Muscle layer of duodenum (tissue), 2 donors: ENCODE measurements at regions not wholly inside any gene's neighbourhood (a gene's known extent, or its start where the extent isn't known, plus 50 kb on each side); places are given as distances from the start of the nearest gene placed in this dataset.

Experiments used
- H3K27ac ChIP-seq: one replicate; pipeline ENCODE4 v1.7.0; 2013; ENCODE audit warnings: mild to moderate bottlenecking, low read length
- H3K27me3 ChIP-seq: one replicate; pipeline ENCODE4 v1.7.0; 2013; ENCODE audit warnings: low read depth, mild to moderate bottlenecking, control low read depth, low read length
- H3K36me3 ChIP-seq, 2 donors: one replicate each; pipeline ENCODE4 v1.7.0; 2013; ENCODE audit warnings: low read length in 2 of 2, control low read depth in 1 of 2, mild to moderate bottlenecking in 1 of 2; ENCODE audit not compliant: insufficient read depth in 2 of 2, control insufficient read depth in 1 of 2
- H3K4me1 ChIP-seq, 2 donors: one replicate each; pipeline ENCODE4 v1.7.0; 2013; ENCODE audit warnings: low read length in 2 of 2, mild to moderate bottlenecking in 2 of 2, control low read depth in 1 of 2, moderate library complexity in 1 of 2; ENCODE audit not compliant: insufficient read depth in 2 of 2, control insufficient read depth in 1 of 2
- H3K4me3 ChIP-seq, 2 donors: one replicate each; pipeline ENCODE4 v1.7.0; 2013; ENCODE audit warnings: low read length in 2 of 2, low read depth in 1 of 2, mild to moderate bottlenecking in 1 of 2
- H3K9me3 ChIP-seq, 2 donors: one replicate each; pipeline ENCODE4 v1.7.0; 2013; ENCODE audit warnings: low read length in 2 of 2, control low read depth in 1 of 2, mild to moderate bottlenecking in 1 of 2; ENCODE audit not compliant: control insufficient read depth in 1 of 2
- donor health status: healthy.

DNA sequence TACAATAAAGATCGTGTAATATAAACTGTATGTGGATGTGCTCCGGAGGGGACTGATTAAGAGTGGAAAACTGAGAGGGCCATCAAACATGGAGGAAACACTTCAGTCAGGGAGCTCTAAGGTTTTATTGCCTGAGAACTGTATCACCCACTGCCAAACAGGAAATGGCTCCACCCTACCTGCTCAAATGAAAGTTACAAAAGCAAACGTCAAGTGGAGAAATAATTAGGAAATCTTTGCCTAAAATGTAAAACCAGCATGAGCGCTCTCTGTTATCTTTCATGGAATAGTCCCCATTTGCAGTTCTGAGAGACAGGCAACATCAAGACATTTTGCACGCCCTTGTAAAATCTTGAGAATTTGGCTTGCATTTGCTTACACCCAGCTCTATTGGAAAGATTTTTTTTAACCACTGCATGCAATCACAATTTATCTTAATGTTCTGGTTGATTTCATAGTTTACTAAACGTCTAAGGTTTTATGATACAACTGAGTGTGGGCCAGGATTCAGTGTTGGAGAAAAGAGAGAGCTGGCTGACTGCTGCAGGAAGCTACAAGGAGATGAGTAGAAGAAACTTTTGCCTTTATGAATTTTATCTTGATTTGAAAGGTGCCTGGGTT, 344.0 kb upstream of the PRICKLE1 start:
- H3K27me3 ChIP-seq = no peaks in the 10 kb centered on the region
- H3K4me3 ChIP-seq = no peak overlapping the region
- H3K4me1 ChIP-seq = no peaks in the 10 kb centered on the region
- H3K9me3 ChIP-seq = peaks cover 0 to 1% of the 10 kb centered on the region in 2 donors
- no peaks in the 10 kb centered on the region for H3K36me3 ChIP-seq
- no peak overlapping the region for H3K27ac ChIP-seq

DNA sequence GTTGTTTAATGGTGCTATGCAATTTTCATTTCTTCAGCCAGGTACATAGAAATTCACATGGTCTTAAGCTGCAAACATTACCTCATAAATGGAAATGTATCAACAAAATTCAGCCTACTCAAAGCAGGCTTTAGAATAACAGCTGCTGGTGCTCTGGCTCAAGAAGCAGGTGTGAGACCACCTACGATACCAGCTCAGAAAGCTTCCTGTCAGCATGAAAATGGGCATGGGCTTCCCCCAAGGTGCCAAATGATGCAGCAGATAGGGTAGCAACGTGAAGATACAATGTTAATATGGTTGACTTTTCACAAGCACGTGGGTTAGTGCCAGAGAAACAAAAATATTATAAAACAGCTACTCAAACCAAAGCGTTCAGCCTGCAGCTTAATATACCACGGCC, 343.4 kb upstream of the PRICKLE1 start:
- Histone ChIP-seq H3K4me1 (no peaks in the 10 kb centered on the region), H3K27me3 (no peaks in the 10 kb centered on the region), H3K9me3 (no peaks in the 10 kb centered on the region), H3K36me3 (no peaks in the 10 kb centered on the region), H3K27ac (no peak overlapping the region), H3K4me3 (no peak overlapping the region)

DNA sequence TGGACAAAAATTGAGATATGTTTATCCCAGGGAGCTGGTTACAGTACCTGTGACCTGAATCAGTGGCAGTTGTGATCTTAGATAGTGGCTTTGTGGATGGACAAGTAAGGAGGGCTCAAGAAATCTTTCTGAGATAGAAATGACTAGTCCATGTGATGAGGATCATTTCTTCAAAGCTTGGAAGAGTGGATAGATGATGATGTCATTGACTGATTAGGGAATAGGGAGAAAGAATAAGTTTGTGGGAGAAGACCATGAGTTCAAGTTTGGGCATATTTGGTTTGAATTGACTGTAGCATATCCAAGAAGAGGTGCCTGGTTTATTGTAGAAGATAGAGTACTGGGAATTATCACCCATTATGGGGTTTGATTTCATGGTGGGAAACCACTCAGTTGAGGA, 336.7 kb upstream of the PRICKLE1 start:
- H3K27me3 ChIP-seq = no peaks in the 10 kb centered on the region
- no peaks in the 10 kb centered on the region for H3K9me3 ChIP-seq
- H3K4me1 ChIP-seq = peaks cover 0 to 6% of the 10 kb centered on the region in 2 donors
- H3K36me3 ChIP-seq = no peaks in the 10 kb centered on the region
- no peak overlapping the region for H3K4me3 ChIP-seq
- H3K27ac ChIP-seq = no peak overlapping the region

GRCh38 chr12:42924482-42924881, 334.9 kb upstream of the PRICKLE1 start:
- H3K9me3 ChIP-seq = no peaks in the 10 kb centered on the region
- H3K27ac ChIP-seq = no peak overlapping the region
- peaks cover 0 to 6% of the 10 kb centered on the region in 2 donors for H3K4me1 ChIP-seq
- H3K27me3 ChIP-seq = no peaks in the 10 kb centered on the region
- no peak overlapping the region for H3K4me3 ChIP-seq
- H3K36me3 ChIP-seq = no peaks in the 10 kb centered on the region

DNA sequence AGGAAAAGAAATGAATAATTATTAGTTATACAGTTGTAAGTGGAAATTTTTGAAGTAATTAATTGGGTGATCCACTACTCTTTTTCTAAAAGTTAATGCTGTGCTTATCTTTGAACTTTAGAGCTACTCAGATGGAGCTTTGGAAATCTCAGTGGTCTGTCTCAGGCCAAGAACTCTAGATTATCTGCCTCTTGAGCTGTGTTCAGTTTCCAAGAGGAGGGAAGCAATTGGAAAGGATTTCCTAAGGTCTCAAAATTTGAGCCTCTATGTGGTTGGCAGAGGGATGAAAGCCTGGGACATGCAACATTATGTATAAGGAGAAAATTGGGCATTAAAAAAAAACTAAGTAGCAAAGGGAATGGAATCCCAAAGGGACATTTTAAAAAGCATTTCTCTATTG, 334.0 kb upstream of the PRICKLE1 start:
- H3K9me3 ChIP-seq = no peaks in the 10 kb centered on the region
- no peaks in the 10 kb centered on the region for H3K36me3 ChIP-seq
- H3K4me1 ChIP-seq = peaks cover 0 to 6% of the 10 kb centered on the region in 2 donors
- no peaks in the 10 kb centered on the region for H3K27me3 ChIP-seq
- H3K4me3 ChIP-seq = no peak overlapping the region
- no peak overlapping the region for H3K27ac ChIP-seq

- Histone ChIP-seq H3K4me1 (peaks cover 0 to 6% of the 10 kb centered on the region in 2 donors), H3K36me3 (no peaks in the 10 kb centered on the region), H3K4me3 (no peak overlapping the region), H3K27me3 (no peaks in the 10 kb centered on the region), H3K27ac (no peak overlapping the region), H3K9me3 (no peaks in the 10 kb centered on the region)
Measured at GRCh38 chr12:42923156-42923555, 333.6 kb upstream of the PRICKLE1 start.

GRCh38 chr12:42922505-42922850, 332.9 kb upstream of the PRICKLE1 start:
- Histone ChIP-seq H3K27ac (no peak overlapping the region), H3K4me3 (no peak overlapping the region), H3K9me3 (no peaks in the 10 kb centered on the region), H3K36me3 (no peaks in the 10 kb centered on the region), H3K27me3 (no peaks in the 10 kb centered on the region), H3K4me1 (peaks cover 0 to 6% of the 10 kb centered on the region in 2 donors)

DNA sequence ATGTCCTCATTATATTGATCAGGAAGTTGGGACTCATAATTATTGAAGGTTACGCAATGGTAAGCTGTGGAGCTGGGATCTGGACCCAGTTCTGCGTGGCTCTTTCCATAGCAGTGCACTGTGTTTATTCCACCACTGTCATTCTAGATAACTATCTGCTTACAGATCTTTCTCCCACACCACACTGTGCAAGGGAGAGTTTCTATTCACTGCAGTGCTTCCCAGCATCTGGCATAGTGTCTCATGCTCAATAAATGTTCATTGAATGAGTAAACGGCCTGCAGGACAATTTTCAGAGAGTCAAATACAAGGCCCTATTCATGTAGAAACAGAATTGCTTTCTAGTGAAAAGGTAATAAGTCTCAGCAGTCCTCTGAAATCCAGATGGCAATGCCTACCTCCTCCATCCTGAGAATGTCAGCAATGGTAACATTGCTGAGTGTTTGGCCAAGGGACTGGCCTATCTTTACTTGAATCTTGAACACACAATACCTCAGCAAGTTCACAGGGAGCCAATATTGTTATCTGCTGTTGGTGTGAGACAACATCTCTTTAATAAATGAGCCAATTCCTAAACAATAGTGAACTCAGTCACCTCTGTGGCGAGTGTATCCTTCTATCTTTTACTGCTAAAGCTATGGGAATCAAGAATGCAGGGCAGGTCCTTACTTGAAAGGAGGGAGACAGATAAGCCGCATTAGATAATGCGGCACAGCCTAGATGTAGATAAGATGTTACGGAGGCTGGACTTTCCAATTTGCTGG, 332.4 kb upstream of the PRICKLE1 start:
- Histone ChIP-seq H3K4me1 (peaks cover 0 to 6% of the 10 kb centered on the region in 2 donors), H3K27me3 (no peaks in the 10 kb centered on the region), H3K4me3 (no peak overlapping the region), H3K9me3 (no peaks in the 10 kb centered on the region), H3K27ac (no peak overlapping the region), H3K36me3 (no peaks in the 10 kb centered on the region)

GRCh38 chr12:42919691-42920090, 330.1 kb upstream of the PRICKLE1 start:
- Histone ChIP-seq H3K27me3 (no peaks in the 10 kb centered on the region), H3K4me3 (no peak overlapping the region)

DNA sequence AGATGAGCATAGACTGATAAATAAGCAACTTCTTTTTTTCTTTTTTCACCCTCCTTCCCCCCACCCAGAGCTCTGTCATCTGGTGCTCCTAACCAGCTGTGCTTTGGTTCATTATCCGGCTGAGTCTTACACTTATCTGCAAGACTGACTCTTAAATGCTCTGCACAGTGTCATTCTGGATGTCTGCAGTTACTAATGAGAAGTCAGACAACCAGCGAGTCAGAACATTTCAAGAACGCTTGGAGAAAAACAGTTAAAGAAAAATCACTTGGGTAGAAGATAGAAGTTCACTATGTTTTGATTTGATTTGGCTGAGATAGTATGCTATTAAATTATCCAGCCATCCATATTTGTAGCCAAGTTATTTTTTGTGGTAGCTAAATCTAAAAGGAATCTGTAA, 328.9 kb upstream of the PRICKLE1 start:
- Histone ChIP-seq H3K27me3 (no peaks in the 10 kb centered on the region), H3K4me1 (peaks cover 0 to 6% of the 10 kb centered on the region in 2 donors), H3K9me3 (no peaks in the 10 kb centered on the region), H3K36me3 (no peaks in the 10 kb centered on the region), H3K27ac (no peak overlapping the region), H3K4me3 (no peak overlapping the region)

More at GRCh38 chr12:42919691-42920090, 330.1 kb upstream of the PRICKLE1 start:
- Histone ChIP-seq H3K27ac (no peak overlapping the region), H3K9me3 (no peaks in the 10 kb centered on the region), H3K4me1 (peaks cover 0 to 6% of the 10 kb centered on the region in 2 donors), H3K36me3 (no peaks in the 10 kb centered on the region)

DNA sequence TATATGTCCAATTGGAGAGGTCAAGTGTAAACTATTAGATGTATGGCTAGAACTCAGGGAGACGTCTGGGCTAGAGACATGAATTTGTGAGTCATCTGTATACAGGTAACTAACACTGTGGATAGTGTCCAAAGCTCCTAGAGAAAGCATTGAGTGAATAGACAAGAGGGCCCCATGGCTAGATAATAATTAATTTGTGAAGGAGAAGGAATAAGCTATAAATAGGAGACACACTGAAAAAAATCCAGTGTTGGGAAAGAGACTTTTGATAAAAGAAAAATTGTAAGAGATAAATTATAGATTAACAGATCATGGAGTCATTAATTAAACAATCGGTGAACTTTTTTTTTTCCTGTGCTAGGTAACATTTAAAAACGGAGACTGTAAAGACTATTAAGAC, 326.6 kb upstream of the PRICKLE1 start:
- H3K4me3 ChIP-seq = no peak overlapping the region

GRCh38 chr12:42915426-42915825, 325.9 kb upstream of the PRICKLE1 start:
- Histone ChIP-seq H3K9me3 (no peaks in the 10 kb centered on the region), H3K27ac (no peak overlapping the region), H3K4me1 (no peaks in the 10 kb centered on the region), H3K4me3 (no peak overlapping the region), H3K36me3 (no peaks in the 10 kb centered on the region), H3K27me3 (no peaks in the 10 kb centered on the region)

More for the DNA sequence above, 326.6 kb upstream of the PRICKLE1 start:
- no peaks in the 10 kb centered on the region for H3K4me1 ChIP-seq
- H3K27me3 ChIP-seq = no peaks in the 10 kb centered on the region
- H3K9me3 ChIP-seq = no peaks in the 10 kb centered on the region
- no peaks in the 10 kb centered on the region for H3K36me3 ChIP-seq
- no peak overlapping the region for H3K27ac ChIP-seq
